Neural progenitor cell (in vitro differentiated cells): ENCODE measurements at regions not wholly inside any gene's neighbourhood (a gene's known extent, or its start where the extent isn't known, plus 50 kb on each side); places are given as distances from the start of the nearest gene placed in this dataset.

Source experiments
- EZH2 ChIP-seq: fragments of 200-600 bp; sonication (generic); IDR thresholded peaks from 2 replicates; pipeline ENCODE4 v1.6.1; 2017; ENCODE audit warnings: antibody characterized with exemption, mild to moderate bottlenecking, moderate library complexity
- TF ChIP-seq, protein P1 (sequence below): fragments of 200-600 bp; sonication (generic); IDR thresholded peaks from 2 replicates; pipeline ENCODE4 v1.5.1; 2017; ENCODE audit warnings: antibody characterized with exemption, mild to moderate bottlenecking

DNA sequence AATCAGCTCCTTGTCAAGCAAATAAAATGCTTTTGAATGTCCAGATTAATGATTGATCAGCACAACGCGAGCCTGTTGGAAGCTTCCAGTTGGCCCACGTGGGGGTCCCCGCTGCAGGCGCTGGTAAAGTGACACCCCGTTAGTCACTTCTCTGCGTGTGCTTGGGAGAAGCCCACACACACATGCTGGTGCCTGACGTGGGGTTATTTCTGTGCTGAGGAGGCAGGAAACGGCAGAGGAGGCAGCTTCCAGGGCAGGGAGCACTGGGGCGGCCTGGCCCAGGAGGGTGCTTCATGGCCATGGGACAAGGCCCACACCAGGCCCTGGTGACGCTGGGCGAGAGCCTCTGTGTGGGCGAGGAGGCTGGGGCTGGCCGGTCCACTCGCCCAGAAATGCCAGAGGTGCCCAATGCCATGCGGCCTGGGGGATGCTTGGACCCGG lies 101.5 kb downstream of the KIF26A start:
- TF ChIP-seq, protein P1, sequence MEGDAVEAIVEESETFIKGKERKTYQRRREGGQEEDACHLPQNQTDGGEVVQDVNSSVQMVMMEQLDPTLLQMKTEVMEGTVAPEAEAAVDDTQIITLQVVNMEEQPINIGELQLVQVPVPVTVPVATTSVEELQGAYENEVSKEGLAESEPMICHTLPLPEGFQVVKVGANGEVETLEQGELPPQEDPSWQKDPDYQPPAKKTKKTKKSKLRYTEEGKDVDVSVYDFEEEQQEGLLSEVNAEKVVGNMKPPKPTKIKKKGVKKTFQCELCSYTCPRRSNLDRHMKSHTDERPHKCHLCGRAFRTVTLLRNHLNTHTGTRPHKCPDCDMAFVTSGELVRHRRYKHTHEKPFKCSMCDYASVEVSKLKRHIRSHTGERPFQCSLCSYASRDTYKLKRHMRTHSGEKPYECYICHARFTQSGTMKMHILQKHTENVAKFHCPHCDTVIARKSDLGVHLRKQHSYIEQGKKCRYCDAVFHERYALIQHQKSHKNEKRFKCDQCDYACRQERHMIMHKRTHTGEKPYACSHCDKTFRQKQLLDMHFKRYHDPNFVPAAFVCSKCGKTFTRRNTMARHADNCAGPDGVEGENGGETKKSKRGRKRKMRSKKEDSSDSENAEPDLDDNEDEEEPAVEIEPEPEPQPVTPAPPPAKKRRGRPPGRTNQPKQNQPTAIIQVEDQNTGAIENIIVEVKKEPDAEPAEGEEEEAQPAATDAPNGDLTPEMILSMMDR: no peak
- TF ChIP-seq EZH2: no peak
